GM12864 (cell line): ENCODE measurements at regions not wholly inside any gene's neighbourhood (a gene's known extent, or its start where the extent isn't known, plus 50 kb on each side); places are given as distances from the start of the nearest gene placed in this dataset.

Source experiments
- DNase-seq: peaks from one replicate; pipeline ENCODE4 v3.0.0-alpha.2; 2011; ENCODE audit warnings: low read depth
- H3K4me3 ChIP-seq: 2 replicates; pipeline ENCODE4 v1.5.1; 2011; ENCODE audit warnings: mild to moderate bottlenecking, low read depth, low read length, control low read depth
- TF ChIP-seq, protein P1 (sequence below): IDR thresholded peaks from 2 replicates; pipeline ENCODE4 v1.5.1; 2011; ENCODE audit warnings: low read depth, mild to moderate bottlenecking, moderate library complexity, low read length, control low read depth, inconsistent platforms; ENCODE audit errors: missing control alignments

DNA sequence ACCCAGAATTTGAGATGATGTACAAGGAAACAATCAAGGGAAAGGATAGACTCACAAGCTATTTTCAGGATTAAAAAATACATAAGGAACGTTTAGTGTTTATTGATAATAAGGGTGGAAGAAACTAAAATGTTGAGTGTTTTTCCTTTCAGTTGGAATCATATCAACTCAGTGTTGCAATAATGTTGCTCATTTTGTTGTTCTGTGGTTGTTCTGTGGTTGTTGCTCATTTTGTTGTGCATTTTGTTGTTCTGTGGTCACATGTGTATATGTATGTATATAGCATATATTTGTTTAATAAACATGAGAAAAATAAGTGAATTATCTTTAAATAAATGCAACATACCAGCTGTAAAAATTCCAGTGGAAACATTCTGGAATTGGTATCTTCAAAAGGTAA, 262.4 kb upstream of the SPRY2 start:
- no peak for DNase-seq
- H3K4me3 ChIP-seq = no peak overlapping the region

DNA sequence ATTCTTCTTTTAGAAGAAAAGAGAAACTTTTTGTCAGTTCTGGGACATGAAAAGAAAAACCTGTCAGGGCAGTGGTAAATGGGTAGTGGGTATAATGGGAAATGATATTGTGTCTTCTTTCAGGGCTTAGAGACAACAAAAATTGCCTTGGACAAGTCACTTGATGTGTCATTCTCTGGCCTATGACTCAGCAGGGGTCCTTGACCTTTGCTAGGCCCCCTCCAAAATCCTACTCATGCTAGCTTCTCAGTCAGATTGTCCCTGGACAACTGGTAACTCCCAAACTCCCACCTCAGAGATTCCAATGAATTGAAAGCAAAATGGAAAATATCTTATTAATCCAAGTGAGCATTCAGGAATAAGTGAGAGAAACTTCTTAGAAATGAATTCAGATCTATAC, 258.8 kb upstream of the SPRY2 start:
- TF ChIP-seq, protein P1, sequence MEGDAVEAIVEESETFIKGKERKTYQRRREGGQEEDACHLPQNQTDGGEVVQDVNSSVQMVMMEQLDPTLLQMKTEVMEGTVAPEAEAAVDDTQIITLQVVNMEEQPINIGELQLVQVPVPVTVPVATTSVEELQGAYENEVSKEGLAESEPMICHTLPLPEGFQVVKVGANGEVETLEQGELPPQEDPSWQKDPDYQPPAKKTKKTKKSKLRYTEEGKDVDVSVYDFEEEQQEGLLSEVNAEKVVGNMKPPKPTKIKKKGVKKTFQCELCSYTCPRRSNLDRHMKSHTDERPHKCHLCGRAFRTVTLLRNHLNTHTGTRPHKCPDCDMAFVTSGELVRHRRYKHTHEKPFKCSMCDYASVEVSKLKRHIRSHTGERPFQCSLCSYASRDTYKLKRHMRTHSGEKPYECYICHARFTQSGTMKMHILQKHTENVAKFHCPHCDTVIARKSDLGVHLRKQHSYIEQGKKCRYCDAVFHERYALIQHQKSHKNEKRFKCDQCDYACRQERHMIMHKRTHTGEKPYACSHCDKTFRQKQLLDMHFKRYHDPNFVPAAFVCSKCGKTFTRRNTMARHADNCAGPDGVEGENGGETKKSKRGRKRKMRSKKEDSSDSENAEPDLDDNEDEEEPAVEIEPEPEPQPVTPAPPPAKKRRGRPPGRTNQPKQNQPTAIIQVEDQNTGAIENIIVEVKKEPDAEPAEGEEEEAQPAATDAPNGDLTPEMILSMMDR = no peak
- no peak for DNase-seq
- no peak overlapping the region for H3K4me3 ChIP-seq

More for the DNA sequence above, 262.4 kb upstream of the SPRY2 start:
- TF ChIP-seq, protein P1 = no peak

DNA sequence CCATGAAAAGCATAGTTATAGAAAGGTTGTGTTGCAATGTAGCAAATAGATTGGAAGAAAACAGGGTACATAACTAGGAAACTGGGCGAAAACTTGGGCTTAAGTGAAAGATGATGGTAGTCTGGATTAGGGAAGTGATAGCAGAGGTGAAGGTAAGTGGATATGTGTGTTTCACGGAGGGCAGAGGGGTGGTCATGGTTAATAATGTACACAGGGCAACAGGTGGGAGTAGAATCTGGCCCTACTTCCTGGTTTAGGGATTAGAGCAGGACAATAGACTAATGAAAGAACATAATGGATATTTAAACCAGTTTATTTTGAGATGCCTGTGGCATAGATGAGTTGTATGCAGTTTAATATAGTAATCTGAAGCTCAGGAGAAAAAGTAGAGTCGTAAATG, 257.3 kb upstream of the SPRY2 start:
- H3K4me3 ChIP-seq = no peak overlapping the region
- TF ChIP-seq, protein P1 = no peak
- DNase-seq = no peak

DNA sequence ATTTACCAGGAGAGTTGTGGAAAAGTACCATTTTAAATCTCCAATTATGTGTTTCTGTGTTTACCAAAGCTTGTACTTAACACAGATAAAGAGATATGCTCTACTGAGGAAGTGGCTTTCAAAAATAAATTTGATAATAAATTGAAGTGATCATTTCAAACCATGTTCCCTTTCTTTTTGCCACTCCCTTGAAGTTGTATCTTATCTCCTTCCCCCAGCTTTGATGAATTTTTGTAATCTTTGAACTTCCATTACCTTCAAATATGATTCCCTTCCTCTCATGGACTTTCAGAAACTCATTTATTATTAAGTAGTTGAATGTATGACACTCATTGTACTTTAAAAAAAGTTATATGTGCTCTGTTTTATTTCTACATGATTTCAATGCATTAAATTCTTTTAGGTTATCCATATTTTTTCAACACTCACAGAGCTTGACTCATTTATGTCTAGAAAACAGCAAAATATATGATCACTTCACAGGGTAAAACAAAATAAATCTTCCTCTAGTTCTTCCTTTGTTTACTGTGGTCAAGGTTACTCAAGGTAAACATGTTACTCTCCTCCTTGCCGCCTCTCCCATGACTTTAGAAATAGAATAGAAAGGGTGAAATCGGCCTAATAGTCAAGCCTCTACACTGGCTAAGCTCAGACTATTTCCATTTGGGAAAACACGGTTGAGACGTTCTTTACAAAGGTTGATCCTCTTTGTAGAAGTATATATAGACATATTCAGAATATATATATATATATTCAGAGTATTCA, 251.2 kb upstream of the SPRY2 start:
- H3K4me3 ChIP-seq = no peak overlapping the region
- DNase-seq = no peak
- TF ChIP-seq, protein P1 = no peak

DNA sequence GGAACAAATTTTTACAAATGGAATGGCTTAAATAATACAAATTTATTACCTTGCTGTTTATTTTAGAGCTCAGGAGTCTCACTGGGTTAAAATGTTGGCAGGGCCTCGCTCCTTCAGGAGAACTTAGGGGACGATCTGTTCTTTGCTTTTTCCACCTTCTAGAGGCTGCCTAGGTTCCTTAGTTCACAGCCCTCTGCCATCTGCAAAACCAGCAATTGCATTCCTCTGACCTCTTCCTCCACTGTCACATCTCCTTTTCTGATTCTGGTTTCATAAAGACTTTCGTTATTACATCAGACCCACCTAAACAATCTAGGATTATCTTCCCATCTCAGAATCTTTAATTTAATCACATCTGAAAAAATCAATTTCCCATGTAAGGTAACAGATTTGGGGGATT, 249.6 kb upstream of the SPRY2 start:
- no peak for DNase-seq
- no peak overlapping the region for H3K4me3 ChIP-seq
- TF ChIP-seq, protein P1 = no peak

DNA sequence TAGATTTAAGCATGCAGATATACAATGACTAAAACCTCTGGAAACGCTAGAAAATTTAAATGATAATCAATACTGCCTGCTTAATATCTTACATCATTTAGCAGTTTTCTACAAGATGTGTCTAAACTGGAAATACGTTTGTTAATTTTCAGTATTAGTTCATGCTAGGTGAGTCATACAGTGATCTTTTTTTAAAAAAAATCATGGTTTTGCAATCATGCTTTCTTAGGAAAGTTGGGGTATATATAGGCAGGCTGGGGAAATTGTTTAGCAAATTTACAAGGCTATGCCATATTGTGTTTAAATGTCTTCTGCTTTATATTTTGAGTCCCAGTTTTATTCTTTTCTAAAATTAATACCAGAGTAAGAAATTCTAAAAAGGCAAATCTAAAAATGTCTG, 245.4 kb upstream of the SPRY2 start:
- TF ChIP-seq, protein P1 = no peak
- no peak for DNase-seq
- H3K4me3 ChIP-seq = no peak overlapping the region

DNA sequence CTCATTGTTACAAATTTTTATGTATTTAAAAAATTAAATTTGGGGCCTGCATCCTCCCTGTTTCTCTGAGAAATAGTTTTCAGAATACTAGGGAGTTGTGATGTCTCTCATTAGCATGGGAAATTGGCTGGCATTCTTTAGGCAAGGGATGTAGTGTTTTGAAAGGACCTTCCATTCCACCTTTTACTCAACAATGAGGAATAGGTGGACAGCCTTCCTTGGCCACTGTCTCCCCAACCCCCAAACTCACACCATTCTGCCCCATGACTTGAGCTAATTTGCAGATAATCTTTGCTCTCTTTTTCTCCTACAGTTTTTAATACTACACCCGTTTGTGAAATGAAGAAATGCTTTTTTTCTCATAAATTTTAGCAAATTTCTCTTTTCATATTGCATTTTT, 244.6 kb upstream of the SPRY2 start:
- H3K4me3 ChIP-seq = no peak overlapping the region
- DNase-seq = no peak
- TF ChIP-seq, protein P1 = no peak
